ENCODE measurements at regions not wholly inside any gene's neighbourhood (a gene's known extent, or its start where the extent isn't known, plus 50 kb on each side); places are given as distances from the start of the nearest gene placed in this dataset.

DNA sequence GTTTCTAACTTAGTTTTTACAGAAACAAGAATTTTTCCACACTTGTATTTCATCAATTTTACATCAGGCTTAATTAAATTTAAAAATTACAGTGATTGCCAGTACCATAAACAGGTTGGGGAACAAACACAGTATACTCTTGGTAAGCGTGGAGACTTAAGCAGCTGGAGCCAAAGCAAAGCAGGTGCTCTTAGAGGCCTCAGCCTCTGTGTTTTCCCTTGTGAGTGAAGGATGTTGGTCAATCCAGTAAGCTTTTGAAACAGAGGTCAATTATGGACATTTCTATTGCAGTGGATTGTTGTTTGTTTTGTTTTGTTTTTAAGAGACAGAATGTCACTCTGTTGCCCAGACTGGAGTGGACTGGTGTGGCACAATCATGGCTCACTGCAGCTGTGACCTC is 100.6 kb upstream of the CELF2 start:
- no peaks in the 10 kb centered on the region for H3K9me3 ChIP-seq
- intact Hi-C loops (cut with DNase I), result no loop called here
- H3K27me3 ChIP-seq, result no peaks in the 10 kb centered on the region
- DNase-seq, result no peak
- no peaks in the 10 kb centered on the region for H3K36me3 ChIP-seq
- no peak overlapping the region for H3K4me3 ChIP-seq
- no peak overlapping the region for H3K27ac ChIP-seq
- 86 to 93% methylated on average over 1 of the region's 1 CpG for WGBS, 2 donors
- peaks cover 0 to 5% (median 0%) of the 10 kb centered on the region in 3 donors for H3K4me1 ChIP-seq
- TF ChIP-seq, protein P1, sequence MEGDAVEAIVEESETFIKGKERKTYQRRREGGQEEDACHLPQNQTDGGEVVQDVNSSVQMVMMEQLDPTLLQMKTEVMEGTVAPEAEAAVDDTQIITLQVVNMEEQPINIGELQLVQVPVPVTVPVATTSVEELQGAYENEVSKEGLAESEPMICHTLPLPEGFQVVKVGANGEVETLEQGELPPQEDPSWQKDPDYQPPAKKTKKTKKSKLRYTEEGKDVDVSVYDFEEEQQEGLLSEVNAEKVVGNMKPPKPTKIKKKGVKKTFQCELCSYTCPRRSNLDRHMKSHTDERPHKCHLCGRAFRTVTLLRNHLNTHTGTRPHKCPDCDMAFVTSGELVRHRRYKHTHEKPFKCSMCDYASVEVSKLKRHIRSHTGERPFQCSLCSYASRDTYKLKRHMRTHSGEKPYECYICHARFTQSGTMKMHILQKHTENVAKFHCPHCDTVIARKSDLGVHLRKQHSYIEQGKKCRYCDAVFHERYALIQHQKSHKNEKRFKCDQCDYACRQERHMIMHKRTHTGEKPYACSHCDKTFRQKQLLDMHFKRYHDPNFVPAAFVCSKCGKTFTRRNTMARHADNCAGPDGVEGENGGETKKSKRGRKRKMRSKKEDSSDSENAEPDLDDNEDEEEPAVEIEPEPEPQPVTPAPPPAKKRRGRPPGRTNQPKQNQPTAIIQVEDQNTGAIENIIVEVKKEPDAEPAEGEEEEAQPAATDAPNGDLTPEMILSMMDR (IDR thresholded peaks at IDR 0.05), result no peak
- TF ChIP-seq POLR2A (IDR thresholded peaks at IDR 0.05), result no peak

DNA sequence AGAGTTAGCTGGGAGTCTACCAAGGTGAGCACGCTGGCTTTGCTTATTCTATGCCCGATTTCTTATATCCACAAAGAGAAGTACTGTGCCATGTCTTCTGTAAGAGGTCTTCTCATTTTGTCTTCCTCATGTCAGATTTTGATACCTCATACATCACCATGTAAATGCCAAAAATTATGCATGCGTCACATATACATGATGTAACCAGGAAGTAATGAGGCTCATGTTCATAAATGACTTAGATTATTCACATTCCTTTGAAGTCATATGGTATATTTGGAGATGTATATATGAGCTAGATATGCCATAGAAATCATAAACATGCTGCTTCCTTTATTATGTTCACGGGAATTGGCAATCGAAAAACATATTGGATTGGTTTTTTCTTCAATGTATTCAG is 97.7 kb upstream of the CELF2 start:
- H3K27ac ChIP-seq, result no peak overlapping the region
- no peaks in the 10 kb centered on the region for H3K9me3 ChIP-seq
- no peak for DNase-seq
- TF ChIP-seq, protein P1 (IDR thresholded peaks at IDR 0.05), result no peak
- TF ChIP-seq POLR2A (IDR thresholded peaks at IDR 0.05), result no peak
- no peak overlapping the region for H3K4me3 ChIP-seq
- WGBS, 2 donors, result 68% methylated on average over 5 of the region's 5 CpGs
- no peaks in the 10 kb centered on the region for H3K27me3 ChIP-seq
- H3K36me3 ChIP-seq, result no peaks in the 10 kb centered on the region
- intact Hi-C loops (cut with DNase I), result no loop called here
- no peaks in the 10 kb centered on the region for H3K4me1 ChIP-seq

DNA sequence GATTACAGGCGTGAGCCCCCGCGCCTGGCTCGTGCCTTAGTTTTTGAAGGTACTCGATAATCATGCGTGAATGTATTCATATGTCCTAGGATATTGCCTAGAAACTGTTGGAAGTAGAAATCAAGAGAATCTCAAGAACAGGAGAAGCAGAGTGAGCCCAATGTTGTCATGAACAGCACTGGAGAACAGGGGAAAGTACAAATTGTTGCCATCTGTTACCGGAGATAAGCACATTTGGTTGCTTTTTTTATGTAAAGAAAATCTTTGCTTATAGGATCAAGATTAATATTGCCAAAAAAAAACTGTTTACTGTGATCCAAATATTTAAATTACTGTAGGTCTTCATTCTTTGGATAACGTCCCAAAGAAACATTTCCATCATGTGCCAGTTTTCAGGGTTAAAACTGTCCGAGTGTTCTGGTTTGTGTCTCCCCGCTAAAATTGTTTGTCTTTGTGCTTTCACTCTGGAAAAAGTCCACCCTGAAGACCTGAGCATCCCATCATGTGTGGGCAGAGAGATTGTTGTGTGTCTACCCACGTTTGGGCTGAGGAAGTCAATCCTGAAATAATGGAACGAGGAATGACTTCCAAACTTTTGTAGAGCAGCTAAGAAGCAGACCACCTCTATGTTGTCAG is 95.7 kb upstream of the CELF2 start:
- Histone ChIP-seq H3K4me3 (no peak overlapping the region), H3K4me1 (no peaks in the 10 kb centered on the region), H3K36me3 (no peaks in the 10 kb centered on the region), H3K9me3 (no peaks in the 10 kb centered on the region), H3K27ac (no peak overlapping the region), H3K27me3 (no peaks in the 10 kb centered on the region)
- no peak for DNase-seq
- WGBS, 2 donors, result 68 to 83% methylated on average over 10 to 12 of the region's 12 CpGs
- no peak for TF ChIP-seq POLR2A (IDR thresholded peaks at IDR 0.05)
- TF ChIP-seq, protein P1 (IDR thresholded peaks at IDR 0.05), result no peak
- intact Hi-C loops (cut with DNase I), result no loop called here

DNA sequence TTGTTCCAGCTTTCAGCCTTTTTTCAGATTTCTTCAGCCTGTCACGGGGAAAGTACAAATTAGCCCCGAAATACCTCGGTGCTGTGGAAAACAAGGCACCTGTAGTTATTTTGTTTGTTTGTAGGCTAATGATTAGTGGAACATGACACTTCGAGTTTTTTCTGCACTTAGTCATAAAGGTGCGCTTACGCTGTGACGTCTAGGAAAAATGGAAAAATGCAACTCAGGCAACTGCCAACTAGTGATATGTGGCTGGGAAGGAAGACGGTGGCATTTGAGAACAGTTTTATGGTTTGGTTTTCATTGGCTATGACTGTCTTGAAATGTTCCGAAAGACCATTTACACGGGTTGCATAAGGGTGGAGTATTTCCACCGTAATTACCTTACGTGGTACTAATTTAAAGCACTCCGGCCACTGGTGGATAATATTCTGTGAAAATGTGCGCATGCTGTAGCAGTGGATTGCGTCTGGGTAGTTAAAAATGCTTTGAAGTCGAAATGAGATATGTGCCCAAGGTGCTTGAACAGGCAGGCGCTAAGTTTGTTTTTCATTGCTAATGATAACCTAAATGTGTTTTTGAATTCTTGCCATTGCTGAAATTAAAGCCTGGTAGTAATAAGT is 94.5 kb upstream of the CELF2 start:
- intact Hi-C loops (cut with DNase I), result no loop called here
- H3K36me3 ChIP-seq, result no peaks in the 10 kb centered on the region
- no peaks in the 10 kb centered on the region for H3K27me3 ChIP-seq
- 85 to 86% methylated on average over 17 of the region's 17 CpGs for WGBS, 2 donors
- TF ChIP-seq, protein P1 (IDR thresholded peaks at IDR 0.05), result no peak
- TF ChIP-seq POLR2A (IDR thresholded peaks at IDR 0.05), result no peak
- no peaks in the 10 kb centered on the region for H3K4me1 ChIP-seq
- no peaks in the 10 kb centered on the region for H3K9me3 ChIP-seq
- no peak overlapping the region for H3K27ac ChIP-seq
- H3K4me3 ChIP-seq, result no peak overlapping the region
- DNase-seq, result no peak

DNA sequence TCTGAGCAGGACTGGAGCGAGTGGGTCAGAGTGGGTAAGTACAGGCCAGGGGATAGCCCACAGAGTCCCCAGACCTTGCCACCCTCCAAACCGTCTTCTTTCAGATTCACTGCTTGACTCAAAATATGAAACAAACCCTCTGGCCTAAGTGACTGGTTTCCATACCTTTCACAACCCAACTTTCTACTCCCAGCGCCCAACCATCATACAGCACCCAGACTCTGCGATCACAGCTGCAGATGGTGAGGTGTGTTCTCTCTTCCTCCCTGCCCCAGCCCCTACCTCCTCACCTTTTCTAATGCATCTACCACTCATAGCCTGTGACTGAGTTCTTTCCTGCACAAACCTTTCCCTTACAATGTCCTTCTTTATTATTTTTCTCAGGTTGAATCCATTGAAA is 92.0 kb upstream of the CELF2 start:
- TF ChIP-seq, protein P1 (IDR thresholded peaks at IDR 0.05), result no peak
- no peak for TF ChIP-seq POLR2A (IDR thresholded peaks at IDR 0.05)
- Histone ChIP-seq H3K9me3 (no peaks in the 10 kb centered on the region), H3K4me3 (no peak overlapping the region), H3K4me1 (no peaks in the 10 kb centered on the region), H3K27ac (no peak overlapping the region), H3K27me3 (no peaks in the 10 kb centered on the region), H3K36me3 (no peaks in the 10 kb centered on the region)
- DNase-seq, result no peak
- intact Hi-C loops (cut with DNase I), result no loop called here
- 77 to 91% methylated on average over 4 of the region's 4 CpGs for WGBS, 2 donors

All from esophagus squamous epithelium (tissue), 5 donors.